Suprapubic skin (tissue), 4 donors: ENCODE measurements at regions not wholly inside any gene's neighbourhood (a gene's known extent, or its start where the extent isn't known, plus 50 kb on each side); places are given as distances from the start of the nearest gene placed in this dataset.

ENCODE experiments used
- DNase-seq, 2 donors: peaks; one replicate each; pipeline ENCODE4 v3.0.0-alpha.2; 2019; ENCODE audit warnings: low spot score in 2 of 2
- H3K27ac ChIP-seq: fragments of 200-600 bp; sonication (generic); one replicate; pipeline ENCODE4 v1.5.1; 2019
- H3K27me3 ChIP-seq: fragments of 200-600 bp; sonication (generic); one replicate; pipeline ENCODE4 v1.5.1; 2019
- H3K36me3 ChIP-seq: fragments of 200-600 bp; sonication (generic); one replicate; pipeline ENCODE4 v1.5.1; 2019
- H3K4me1 ChIP-seq: fragments of 200-600 bp; sonication (generic); one replicate; pipeline ENCODE4 v1.5.1; 2019
- H3K4me3 ChIP-seq: fragments of 200-600 bp; sonication (generic); one replicate; pipeline ENCODE4 v1.5.1; 2019; ENCODE audit warnings: mild to moderate bottlenecking
- H3K9me3 ChIP-seq: fragments of 200-600 bp; sonication (generic); one replicate; pipeline ENCODE4 v1.5.1; 2019
- CTCF ChIP-seq, 2 donors: fragments of 200-600 bp in 1 of 2; fragments of 450-650 bp in 1 of 2; sonication (generic) in 1 of 2; IDR thresholded peaks; one replicate each; pipeline ENCODE4 v1.5.1; 2016 to 2019; ENCODE audit warnings: antibody characterized with exemption in 2 of 2, mild to moderate bottlenecking in 1 of 2, moderate library complexity in 1 of 2
- EP300 ChIP-seq: sonication (generic); formaldehyde crosslinking; IDR thresholded peaks from one replicate; pipeline ENCODE4 v1.6.1; 2017; ENCODE audit warnings: antibody characterized with exemption
- POLR2A ChIP-seq, 2 donors: fragments of 450-650 bp; IDR thresholded peaks; one replicate each; pipeline ENCODE4 v1.6.1; 2017; ENCODE audit warnings: antibody characterized with exemption in 2 of 2, mild to moderate bottlenecking in 2 of 2, moderate library complexity in 2 of 2
- POLR2AphosphoS5 ChIP-seq, 3 donors: sonication (generic); formaldehyde crosslinking; IDR thresholded peaks; one replicate each; pipeline ENCODE4 v1.6.1; 2017; ENCODE audit warnings: antibody characterized with exemption in 3 of 3
- WGBS: methylation state at CpG from one replicate; pipeline ENCODE4 v1.1.5; 2018; 5-methylcytosine and 5-hydroxymethylcytosine counted together

- no peaks in the 10 kb centered on the region for H3K36me3 ChIP-seq
- no peak for TF ChIP-seq CTCF (IDR thresholded peaks at IDR 0.05)
- no peak for TF ChIP-seq POLR2A (IDR thresholded peaks at IDR 0.05)
- no peak for TF ChIP-seq EP300
- TF ChIP-seq POLR2AphosphoS5 (IDR thresholded peaks at IDR 0.05), result no peak
- no peaks in the 10 kb centered on the region for H3K27me3 ChIP-seq
- no peaks in the 10 kb centered on the region for H3K9me3 ChIP-seq
- DNase-seq, result no peak
- no peak overlapping the region for H3K4me3 ChIP-seq
- H3K4me1 ChIP-seq, result no peaks in the 10 kb centered on the region
- no peak overlapping the region for H3K27ac ChIP-seq
Observed at GRCh38 chr11:92790926-92791616, 178.4 kb upstream of the MTNR1B start.

GRCh38 chr11:92791886-92792285 lies 177.6 kb upstream of the MTNR1B start:
- Histone ChIP-seq H3K36me3 (no peaks in the 10 kb centered on the region), H3K27ac (no peak overlapping the region), H3K27me3 (no peaks in the 10 kb centered on the region), H3K4me3 (no peak overlapping the region), H3K9me3 (no peaks in the 10 kb centered on the region), H3K4me1 (no peaks in the 10 kb centered on the region)
- no peak for DNase-seq
- TF ChIP-seq EP300 (no peak), POLR2AphosphoS5 (IDR thresholded peaks at IDR 0.05) (no peak), CTCF (IDR thresholded peaks at IDR 0.05) (no peak), POLR2A (IDR thresholded peaks at IDR 0.05) (no peak)
- WGBS, result 87% methylated on average over 3 of the region's 3 CpGs

DNA sequence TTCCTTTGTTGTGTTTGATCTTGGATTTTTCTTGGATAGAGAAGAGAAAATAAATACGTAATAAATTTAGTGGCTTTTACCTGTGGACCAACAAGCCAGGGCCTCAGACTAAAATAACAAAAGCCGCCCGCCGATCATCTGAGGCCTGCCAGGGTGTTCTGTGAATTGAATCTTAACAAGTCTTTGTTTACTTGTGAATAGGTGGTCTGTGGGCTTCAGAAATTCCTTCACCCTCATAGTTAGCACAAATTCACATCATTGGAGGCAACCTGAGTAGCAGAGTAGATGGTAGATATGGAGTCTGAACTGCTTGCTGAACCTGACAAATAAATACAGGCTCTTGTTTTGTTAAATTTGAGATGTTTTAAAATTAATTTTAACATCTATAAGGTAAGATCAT lies 176.3 kb upstream of the MTNR1B start:
- Histone ChIP-seq H3K27ac (no peak overlapping the region), H3K4me1 (no peaks in the 10 kb centered on the region), H3K36me3 (no peaks in the 10 kb centered on the region), H3K9me3 (no peaks in the 10 kb centered on the region), H3K4me3 (no peak overlapping the region), H3K27me3 (no peaks in the 10 kb centered on the region)
- 80% methylated on average over 4 of the region's 4 CpGs for WGBS
- no peak for TF ChIP-seq POLR2AphosphoS5 (IDR thresholded peaks at IDR 0.05)
- no peak for TF ChIP-seq POLR2A (IDR thresholded peaks at IDR 0.05)
- TF ChIP-seq EP300, result no peak
- no peak for TF ChIP-seq CTCF (IDR thresholded peaks at IDR 0.05)
- no peak for DNase-seq

- Histone ChIP-seq H3K36me3 (no peaks in the 10 kb centered on the region), H3K27ac (no peak overlapping the region), H3K9me3 (no peaks in the 10 kb centered on the region), H3K4me3 (no peak overlapping the region), H3K4me1 (no peaks in the 10 kb centered on the region), H3K27me3 (no peaks in the 10 kb centered on the region)
- no peak for DNase-seq
- TF ChIP-seq EP300, result no peak
- TF ChIP-seq POLR2A (IDR thresholded peaks at IDR 0.05), result no peak
- TF ChIP-seq CTCF (IDR thresholded peaks at IDR 0.05), result no peak
- no peak for TF ChIP-seq POLR2AphosphoS5 (IDR thresholded peaks at IDR 0.05)
- 61% methylated on average over 2 of the region's 2 CpGs for WGBS
Observed at GRCh38 chr11:92794783-92795182, 174.7 kb upstream of the MTNR1B start.

DNA sequence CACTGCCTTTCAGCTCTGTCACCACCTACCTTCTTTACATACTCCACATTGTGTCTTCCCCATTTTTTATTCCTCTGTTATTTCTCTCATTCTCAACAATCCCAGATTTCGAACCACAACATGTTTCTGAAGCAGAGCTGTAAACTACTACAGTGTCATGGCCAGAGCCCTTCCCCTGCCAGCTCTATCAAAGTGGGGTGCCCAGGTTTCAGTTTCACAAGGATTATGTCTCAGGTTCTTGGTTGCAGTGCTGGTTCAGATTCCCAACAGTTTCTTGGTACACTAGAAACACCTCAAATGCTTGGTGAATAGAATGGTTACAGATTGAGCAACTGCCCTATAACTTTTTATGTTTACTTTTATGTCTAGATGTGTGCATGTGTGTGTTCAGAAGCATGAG lies 172.7 kb upstream of the MTNR1B start:
- no peaks in the 10 kb centered on the region for H3K4me1 ChIP-seq
- 80% methylated on average over 1 of the region's 1 CpG for WGBS

More for the DNA sequence above, 172.7 kb upstream of the MTNR1B start:
- H3K9me3 ChIP-seq, result no peaks in the 10 kb centered on the region
- H3K27ac ChIP-seq, result no peak overlapping the region
- DNase-seq, result no peak
- no peaks in the 10 kb centered on the region for H3K27me3 ChIP-seq
- H3K4me3 ChIP-seq, result no peak overlapping the region
- no peaks in the 10 kb centered on the region for H3K36me3 ChIP-seq
- TF ChIP-seq POLR2AphosphoS5 (IDR thresholded peaks at IDR 0.05), result no peak
- TF ChIP-seq CTCF (IDR thresholded peaks at IDR 0.05), result no peak
- TF ChIP-seq POLR2A (IDR thresholded peaks at IDR 0.05), result no peak
- TF ChIP-seq EP300, result no peak
